ENCODE measurements at regions not wholly inside any gene's neighbourhood (a gene's known extent, or its start where the extent isn't known, plus 50 kb on each side); places are given as distances from the start of the nearest gene placed in this dataset.

DNA sequence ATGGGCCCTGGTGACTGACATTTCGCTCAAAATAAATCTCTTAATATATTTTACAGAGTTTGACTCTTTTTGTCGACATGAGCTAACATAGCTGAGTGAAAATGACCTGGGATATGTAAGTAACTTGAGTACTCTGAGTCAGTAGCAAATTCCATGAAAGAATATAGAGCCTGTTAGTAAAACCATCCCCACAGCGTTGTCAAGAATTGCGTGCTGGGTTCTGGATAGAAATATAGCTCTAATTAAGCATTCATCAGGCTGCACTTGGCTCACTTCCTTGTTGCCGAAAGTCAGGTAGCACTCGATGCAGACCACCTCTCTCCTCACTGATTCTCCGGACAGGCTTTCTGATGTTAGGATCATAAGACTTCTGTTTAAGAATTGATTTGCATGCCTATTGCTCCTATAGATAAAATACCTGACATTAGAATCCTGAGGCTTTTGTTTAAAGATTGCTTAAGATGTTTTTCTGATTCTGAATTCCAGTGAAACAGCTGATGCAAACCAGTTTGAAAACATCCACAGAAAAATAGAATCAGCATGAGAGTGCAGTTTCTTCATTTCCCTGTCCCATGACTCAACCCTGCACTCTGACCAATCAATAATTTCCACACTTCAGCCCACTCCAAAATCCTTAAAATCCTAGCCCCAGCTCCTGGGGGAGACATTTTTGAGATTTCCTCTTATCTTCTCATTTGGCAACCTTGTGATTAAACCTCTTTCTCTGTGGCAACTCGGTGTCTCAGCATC lies 310.6 kb downstream of the DIRAS2 start:
- CTCF ChIA-PET = interaction anchor here (0.7 kb wide), 1 partner anchor 72 kb away, joined by 3 read pairs; no protein-coding TSS in a partner anchor
- no peak overlapping the region for H3K27ac ChIP-seq (ENCODE audit: extremely low read depth, low read depth, low read length)

DNA sequence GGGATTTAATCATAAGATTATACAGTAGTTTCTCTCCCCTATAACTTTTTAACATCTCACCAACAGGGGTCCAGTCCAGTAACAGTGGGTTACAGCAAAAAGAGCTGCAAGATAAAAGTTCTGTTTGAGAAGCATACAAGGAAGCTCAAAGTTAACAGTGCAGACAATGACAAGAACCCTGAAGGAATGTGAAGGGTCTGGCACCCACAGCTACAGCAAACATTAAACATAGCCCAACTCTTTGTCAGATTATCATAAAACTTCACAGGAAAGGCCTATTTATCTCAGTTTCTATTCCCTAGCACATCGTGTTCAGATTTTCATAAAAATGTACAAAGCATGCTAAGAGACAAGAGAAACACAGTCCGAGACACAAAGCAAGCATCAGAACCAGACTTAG lies 309.4 kb downstream of the DIRAS2 start:
- ChIA-PET POLR2A (no interaction called here), CTCF (interaction anchor here (0.6 to 0.7 kb wide), 2 partner anchors 9 to 1461 kb away, joined by 3 read pairs; no protein-coding TSS in a partner anchor)
- no peak overlapping the region for H3K27ac ChIP-seq (ENCODE audit: extremely low read depth, low read depth, low read length)
- no peaks in the 10 kb centered on the region for H3K36me3 ChIP-seq (ENCODE audit: control insufficient read depth in 2 of 2, insufficient read depth in 1 of 2, low read length in 2 of 2)
- no peaks in the 10 kb centered on the region for H3K9me3 ChIP-seq (ENCODE audit: control insufficient read depth, insufficient read depth, low read depth, low read length)
- H3K4me3 ChIP-seq (ENCODE audit: low read depth, low read length) = no peak overlapping the region
- H3K4me1 ChIP-seq (ENCODE audit: control insufficient read depth, insufficient read depth, low read length) = no peaks in the 10 kb centered on the region
- no peak for TF ChIP-seq ZFP69B (tag by site-specific recombination; IDR thresholded peaks at IDR 0.05)
- no peak for TF ChIP-seq ZNF311 (tag by site-specific recombination; IDR thresholded peaks at IDR 0.05; ENCODE audit: borderline replicate concordance)
- TF ChIP-seq SCRT2 (tag by site-specific recombination; IDR thresholded peaks at IDR 0.05) = no peak
- TF ChIP-seq, protein P1, sequence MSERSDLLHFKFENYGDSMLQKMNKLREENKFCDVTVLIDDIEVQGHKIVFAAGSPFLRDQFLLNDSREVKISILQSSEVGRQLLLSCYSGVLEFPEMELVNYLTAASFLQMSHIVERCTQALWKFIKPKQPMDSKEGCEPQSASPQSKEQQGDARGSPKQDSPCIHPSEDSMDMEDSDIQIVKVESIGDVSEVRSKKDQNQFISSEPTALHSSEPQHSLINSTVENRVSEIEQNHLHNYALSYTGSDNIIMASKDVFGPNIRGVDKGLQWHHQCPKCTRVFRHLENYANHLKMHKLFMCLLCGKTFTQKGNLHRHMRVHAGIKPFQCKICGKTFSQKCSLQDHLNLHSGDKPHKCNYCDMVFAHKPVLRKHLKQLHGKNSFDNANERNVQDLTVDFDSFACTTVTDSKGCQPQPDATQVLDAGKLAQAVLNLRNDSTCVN (tag by site-specific recombination; optimal IDR thresholded peaks at IDR 0.05) = no peak
- TF ChIP-seq ZNF549 (tag by site-specific recombination; IDR thresholded peaks at IDR 0.05) = no peak
- TF ChIP-seq, protein P2, sequence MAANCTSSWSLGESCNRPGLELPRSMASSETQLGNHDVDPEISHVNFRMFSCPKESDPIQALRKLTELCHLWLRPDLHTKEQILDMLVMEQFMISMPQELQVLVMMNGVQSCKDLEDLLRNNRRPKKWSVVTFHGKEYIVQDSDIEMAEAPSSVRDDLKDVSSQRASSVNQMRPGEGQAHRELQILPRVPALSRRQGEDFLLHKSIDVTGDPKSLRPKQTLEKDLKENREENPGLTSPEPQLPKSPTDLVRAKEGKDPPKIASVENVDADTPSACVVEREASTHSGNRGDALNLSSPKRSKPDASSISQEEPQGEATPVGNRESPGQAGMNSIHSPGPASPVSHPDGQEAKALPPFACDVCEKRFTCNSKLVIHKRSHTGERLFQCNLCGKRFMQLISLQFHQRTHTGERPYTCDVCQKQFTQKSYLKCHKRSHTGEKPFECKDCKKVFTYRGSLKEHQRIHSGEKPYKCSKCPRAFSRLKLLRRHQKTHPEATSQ (tag by site-specific recombination; IDR thresholded peaks at IDR 0.05) = no peak
- TF ChIP-seq ZNF274 (IDR thresholded peaks at IDR 0.05; ENCODE audit: low read length) = no peak
- no peak for TF ChIP-seq ZNF274 (tag by site-specific recombination; IDR thresholded peaks at IDR 0.05; ENCODE audit: borderline replicate concordance)
- TF ChIP-seq ZNF324 (tag by site-specific recombination; IDR thresholded peaks at IDR 0.05) = no peak
- TF ChIP-seq ZNF155 (tag by site-specific recombination; IDR thresholded peaks at IDR 0.05) = no peak

More for the DNA sequence above, 310.6 kb downstream of the DIRAS2 start:
- Histone ChIP-seq H3K4me3 (ENCODE audit: low read depth, low read length) (no peak overlapping the region), H3K36me3 (ENCODE audit: control insufficient read depth in 2 of 2, insufficient read depth in 1 of 2, low read length in 2 of 2) (no peaks in the 10 kb centered on the region), H3K4me1 (ENCODE audit: control insufficient read depth, insufficient read depth, low read length) (no peaks in the 10 kb centered on the region), H3K9me3 (ENCODE audit: control insufficient read depth, insufficient read depth, low read depth, low read length) (no peaks in the 10 kb centered on the region)
- no peak for TF ChIP-seq ZNF629 (tag by site-specific recombination; IDR thresholded peaks at IDR 0.05)
- no peak for TF ChIP-seq ZNF600 (tag by site-specific recombination; IDR thresholded peaks at IDR 0.05)
- no peak for TF ChIP-seq KLF8 (tag by site-specific recombination; IDR thresholded peaks at IDR 0.05)
- no peak for TF ChIP-seq GLI2 (tag by site-specific recombination; IDR thresholded peaks at IDR 0.05; ENCODE audit: borderline replicate concordance, low read depth)
- no peak for TF ChIP-seq ZNF221 (tag by site-specific recombination; IDR thresholded peaks at IDR 0.05; ENCODE audit: borderline replicate concordance)
- TF ChIP-seq, protein P3, sequence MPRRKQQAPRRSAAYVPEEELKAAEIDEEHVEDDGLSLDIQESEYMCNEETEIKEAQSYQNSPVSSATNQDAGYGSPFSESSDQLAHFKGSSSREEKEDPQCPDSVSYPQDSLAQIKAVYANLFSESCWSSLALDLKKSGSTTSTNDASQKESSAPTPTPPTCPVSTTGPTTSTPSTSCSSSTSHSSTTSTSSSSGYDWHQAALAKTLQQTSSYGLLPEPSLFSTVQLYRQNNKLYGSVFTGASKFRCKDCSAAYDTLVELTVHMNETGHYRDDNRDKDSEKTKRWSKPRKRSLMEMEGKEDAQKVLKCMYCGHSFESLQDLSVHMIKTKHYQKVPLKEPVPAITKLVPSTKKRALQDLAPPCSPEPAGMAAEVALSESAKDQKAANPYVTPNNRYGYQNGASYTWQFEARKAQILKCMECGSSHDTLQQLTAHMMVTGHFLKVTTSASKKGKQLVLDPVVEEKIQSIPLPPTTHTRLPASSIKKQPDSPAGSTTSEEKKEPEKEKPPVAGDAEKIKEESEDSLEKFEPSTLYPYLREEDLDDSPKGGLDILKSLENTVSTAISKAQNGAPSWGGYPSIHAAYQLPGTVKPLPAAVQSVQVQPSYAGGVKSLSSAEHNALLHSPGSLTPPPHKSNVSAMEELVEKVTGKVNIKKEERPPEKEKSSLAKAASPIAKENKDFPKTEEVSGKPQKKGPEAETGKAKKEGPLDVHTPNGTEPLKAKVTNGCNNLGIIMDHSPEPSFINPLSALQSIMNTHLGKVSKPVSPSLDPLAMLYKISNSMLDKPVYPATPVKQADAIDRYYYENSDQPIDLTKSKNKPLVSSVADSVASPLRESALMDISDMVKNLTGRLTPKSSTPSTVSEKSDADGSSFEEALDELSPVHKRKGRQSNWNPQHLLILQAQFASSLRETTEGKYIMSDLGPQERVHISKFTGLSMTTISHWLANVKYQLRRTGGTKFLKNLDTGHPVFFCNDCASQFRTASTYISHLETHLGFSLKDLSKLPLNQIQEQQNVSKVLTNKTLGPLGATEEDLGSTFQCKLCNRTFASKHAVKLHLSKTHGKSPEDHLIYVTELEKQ (tag by site-specific recombination; IDR thresholded peaks at IDR 0.05; ENCODE audit: borderline replicate concordance) = no peak
- no peak for TF ChIP-seq IKZF3 (tag by site-specific recombination; IDR thresholded peaks at IDR 0.05)
- TF ChIP-seq ZNF792 (tag by site-specific recombination; IDR thresholded peaks at IDR 0.05) = no peak
- no peak for TF ChIP-seq ZNF433 (tag by site-specific recombination; IDR thresholded peaks at IDR 0.05; ENCODE audit: low read depth)
- TF ChIP-seq ZNF791 (tag by site-specific recombination; IDR thresholded peaks at IDR 0.05) = no peak
- POLR2A ChIA-PET = no interaction called here
